HG02678 (cell line): ENCODE measurements at regions not wholly inside any gene's neighbourhood (a gene's known extent, or its start where the extent isn't known, plus 50 kb on each side); places are given as distances from the start of the nearest gene placed in this dataset.

ENCODE experiments used
- ATAC-seq: cut with Tn5 transposase; IDR thresholded peaks from one replicate; pipeline ENCODE4 v1.9.1; 2021; ENCODE audit warnings: mild to moderate bottlenecking, moderate library complexity; ENCODE audit not compliant: unreplicated experiment

- ATAC-seq: no peak
Measured at GRCh38 chr2:21382701-21383520, 259.1 kb downstream of the TDRD15 start.

GRCh38 chr2:21386666-21387065, 262.9 kb downstream of the TDRD15 start:
- ATAC-seq: no peak

- no peak for ATAC-seq
Measured at GRCh38 chr2:21392649-21393048, 268.9 kb downstream of the TDRD15 start.

- ATAC-seq: no peak
Measured at GRCh38 chr2:21393173-21393572, 269.4 kb downstream of the TDRD15 start.

GRCh38 chr2:21395366-21395765, 271.6 kb downstream of the TDRD15 start:
- ATAC-seq: no peak

GRCh38 chr2:21396252-21396651, 272.5 kb downstream of the TDRD15 start:
- ATAC-seq: no peak

GRCh38 chr2:21401022-21401698, 277.4 kb downstream of the TDRD15 start:
- ATAC-seq: no peak

GRCh38 chr2:21404137-21404536, 280.4 kb downstream of the TDRD15 start:
- no peak for ATAC-seq

GRCh38 chr2:21404827-21405625, 281.3 kb downstream of the TDRD15 start:
- ATAC-seq: no peak

GRCh38 chr2:21406386-21406785, 282.6 kb downstream of the TDRD15 start:
- no peak for ATAC-seq

GRCh38 chr2:21406911-21407310, 283.1 kb downstream of the TDRD15 start:
- no peak for ATAC-seq

- no peak for ATAC-seq
Measured at GRCh38 chr2:21407851-21408250, 284.1 kb downstream of the TDRD15 start.

- no peak for ATAC-seq
Measured at GRCh38 chr2:21411741-21412140, 288.0 kb downstream of the TDRD15 start.

GRCh38 chr2:21412944-21413443, 289.2 kb downstream of the TDRD15 start:
- no peak for ATAC-seq

GRCh38 chr2:21415234-21415633, 291.5 kb downstream of the TDRD15 start:
- no peak for ATAC-seq

- no peak for ATAC-seq
Measured at GRCh38 chr2:21416226-21416625, 292.5 kb downstream of the TDRD15 start.

GRCh38 chr2:21418456-21418855, 294.7 kb downstream of the TDRD15 start:
- ATAC-seq: no peak

- no peak for ATAC-seq
Measured at GRCh38 chr2:21420553-21421335, 297.0 kb downstream of the TDRD15 start.

- ATAC-seq: peak; percentile 57
Measured at GRCh38 chr2:21422050-21422449, 298.3 kb downstream of the TDRD15 start.

GRCh38 chr2:21422724-21423522, 299.2 kb downstream of the TDRD15 start:
- no peak for ATAC-seq
